Stimulated activated CD4-positive, alpha-beta T cell treated with anti-CD3 and anti-CD28 coated beads, Interleukin-15, amount 100 ng/mL, for 1 hour (primary cell): ENCODE measurements at regions not wholly inside any gene's neighbourhood (a gene's known extent, or its start where the extent isn't known, plus 50 kb on each side); places are given as distances from the start of the nearest gene placed in this dataset.
A peak's percentile ranks its signal among the peaks of the same experiment; 100 is the strongest.

Experiments
- DNase-seq, 2 donors: peaks; one replicate each; pipeline ENCODE4 v3.0.0-alpha.2; 2020; ENCODE audit warnings: low read depth in 1 of 2, low spot score in 1 of 2

- peak in 1 of 2 donors; percentile 11 for DNase-seq
Measured at GRCh38 chr13:40377783-40378182, 288.7 kb downstream of the FOXO1 start.

- no peak for DNase-seq
Measured at GRCh38 chr13:40379196-40379595, 287.2 kb downstream of the FOXO1 start.

- DNase-seq: no peak
Measured at GRCh38 chr13:40379794-40380578, 286.5 kb downstream of the FOXO1 start.

- DNase-seq: no peak
Measured at GRCh38 chr13:40381935-40382764, 284.3 kb downstream of the FOXO1 start.

GRCh38 chr13:40383132-40383531, 283.3 kb downstream of the FOXO1 start:
- no peak for DNase-seq

GRCh38 chr13:40383885-40384284, 282.6 kb downstream of the FOXO1 start:
- no peak for DNase-seq

- no peak for DNase-seq
Measured at GRCh38 chr13:40384976-40385857, 281.2 kb downstream of the FOXO1 start.

GRCh38 chr13:40385858-40386180, 280.6 kb downstream of the FOXO1 start:
- no peak for DNase-seq

GRCh38 chr13:40386586-40386985, 279.9 kb downstream of the FOXO1 start:
- DNase-seq: no peak

- DNase-seq: no peak
Measured at GRCh38 chr13:40387775-40388174, 278.7 kb downstream of the FOXO1 start.

GRCh38 chr13:40388617-40389016, 277.8 kb downstream of the FOXO1 start:
- DNase-seq: peak; percentile 38 to 55

GRCh38 chr13:40389081-40389641, 277.3 kb downstream of the FOXO1 start:
- peak; percentile 12 to 21 for DNase-seq

GRCh38 chr13:40390401-40390916, 276.0 kb downstream of the FOXO1 start:
- no peak for DNase-seq

- no peak for DNase-seq
Measured at GRCh38 chr13:40391788-40392187, 274.7 kb downstream of the FOXO1 start.

- no peak for DNase-seq
Measured at GRCh38 chr13:40394304-40394985, 272.0 kb downstream of the FOXO1 start.

- no peak for DNase-seq
Measured at GRCh38 chr13:40398065-40398464, 268.4 kb downstream of the FOXO1 start.

- no peak for DNase-seq
Measured at GRCh38 chr13:40399756-40400155, 266.7 kb downstream of the FOXO1 start.

GRCh38 chr13:40401911-40402776, 264.3 kb downstream of the FOXO1 start:
- no peak for DNase-seq

- DNase-seq: no peak
Measured at GRCh38 chr13:40402931-40403431, 263.5 kb downstream of the FOXO1 start.
